Keratinocyte (primary cell): ENCODE measurements at regions not wholly inside any gene's neighbourhood (a gene's known extent, or its start where the extent isn't known, plus 50 kb on each side); places are given as distances from the start of the nearest gene placed in this dataset.

ENCODE experiments used
- DNase-seq: peaks from one replicate; pipeline ENCODE4 v3.0.0-alpha.2; 2011; ENCODE audit warnings: low read depth, missing footprints, low spot score
- FAIRE-seq: peaks from 2 replicates; lab custom pipeline; 2011; peaks lifted over from hg19 to GRCh38; lab: Jason Lieb, UNC
- H2AFZ ChIP-seq: 2 replicates; pipeline ENCODE4 v1.6.0; 2012; ENCODE audit warnings: low read length, control low read depth, inconsistent platforms; ENCODE audit not compliant: control insufficient read depth
- H3K27ac ChIP-seq: 2 replicates; pipeline ENCODE4 v1.5.1; 2011; ENCODE audit warnings: low read length; ENCODE audit not compliant: control insufficient read depth, insufficient read depth
- H3K27me3 ChIP-seq: 3 replicates; pipeline ENCODE4 v1.6.0; 2011; ENCODE audit warnings: low read length; ENCODE audit not compliant: control insufficient read depth, insufficient read depth; ENCODE audit errors: extremely low read depth
- H3K36me3 ChIP-seq, 2 experiments: 2 replicates in 1 of 2; 3 replicates in 1 of 2; pipeline ENCODE4 v1.5.1; 2011; ENCODE audit warnings: low read length in 2 of 2, mild to moderate bottlenecking in 1 of 2; ENCODE audit not compliant: control insufficient read depth in 2 of 2, insufficient read depth in 2 of 2; ENCODE audit errors: extremely low read depth in 1 of 2
- H3K4me1 ChIP-seq: 3 replicates; pipeline ENCODE4 v1.5.1; 2011; ENCODE audit warnings: low read length; ENCODE audit not compliant: control insufficient read depth, insufficient read depth; ENCODE audit errors: extremely low read depth
- H3K4me2 ChIP-seq: 3 replicates; pipeline ENCODE4 v1.6.0; 2011; ENCODE audit warnings: low read depth, low read length; ENCODE audit not compliant: control insufficient read depth, insufficient read depth; ENCODE audit errors: extremely low read depth
- H3K4me3 ChIP-seq, 3 experiments: fragments of 200-600 bp in 1 of 3; sonication (generic) in 1 of 3; 2 replicates in 2 of 3; 3 replicates in 1 of 3; pipeline ENCODE4 v1.5.1; 2011 to 2016; ENCODE audit warnings: low read length in 3 of 3, mild to moderate bottlenecking in 3 of 3, control low read depth in 2 of 3, inconsistent platforms in 1 of 3, low read depth in 1 of 3, mixed read lengths in 1 of 3, mixed run types in 1 of 3, moderate library complexity in 1 of 3; ENCODE audit not compliant: control insufficient read depth in 2 of 3, insufficient read depth in 2 of 3; ENCODE audit errors: extremely low read depth in 1 of 3
- H3K79me2 ChIP-seq: 2 replicates; pipeline ENCODE4 v1.6.0; 2012; ENCODE audit warnings: low read length; ENCODE audit not compliant: control insufficient read depth, insufficient read depth
- H3K9ac ChIP-seq: 3 replicates; pipeline ENCODE4 v1.6.0; 2011; ENCODE audit warnings: low read length; ENCODE audit not compliant: control insufficient read depth, insufficient read depth; ENCODE audit errors: extremely low read depth
- H3K9me1 ChIP-seq: 3 replicates; pipeline ENCODE4 v1.6.0; 2011; ENCODE audit warnings: low read length; ENCODE audit not compliant: control insufficient read depth, insufficient read depth; ENCODE audit errors: extremely low read depth
- H3K9me3 ChIP-seq: 2 replicates; pipeline ENCODE4 v1.5.1; 2012; ENCODE audit warnings: low read depth, low read length; ENCODE audit not compliant: control insufficient read depth
- H4K20me1 ChIP-seq: 3 replicates; pipeline ENCODE4 v1.6.0; 2011; ENCODE audit warnings: low read length; ENCODE audit not compliant: control insufficient read depth, insufficient read depth; ENCODE audit errors: extremely low read depth
- CTCF ChIP-seq, 3 experiments: IDR thresholded peaks in 1 of 3; conservative IDR thresholded peaks in 1 of 3; optimal IDR thresholded peaks in 1 of 3; 2 replicates in 2 of 3; 3 replicates in 1 of 3; pipeline versions ENCODE3 to v1.5.1; 2011; ENCODE audit warnings: low read length in 3 of 3, mild to moderate bottlenecking in 3 of 3, moderate library complexity in 2 of 3, control low read depth in 1 of 3, inconsistent platforms in 1 of 3; ENCODE audit not compliant: insufficient read depth in 2 of 3; ENCODE audit errors: extremely low read depth in 1 of 3
- EZH2 ChIP-seq: IDR thresholded peaks from one replicate; pipeline ENCODE4 v1.6.1; 2012; ENCODE audit warnings: inconsistent platforms, mild to moderate bottlenecking, low read length, moderate library complexity
- dilution Hi-C: fragments of 300-500 bp; cut with MboI; formaldehyde crosslinking; loops from one replicate; pipeline ENCODE4 v1.7.0; 2020; ENCODE audit warnings: low sequenced_read_pairs; ENCODE audit not compliant: extremely low pct_ligation_motif_present

GRCh38 chr5:126300293-126300692, 122.9 kb upstream of the GRAMD2B start:
- Histone ChIP-seq H3K4me3 (no peak overlapping the region), H3K9me3 (no peaks in the 10 kb centered on the region), H3K4me2 (no peak overlapping the region), H2AFZ (no peak overlapping the region), H4K20me1 (no peaks in the 10 kb centered on the region), H3K9me1 (no peaks in the 10 kb centered on the region), H3K4me1 (no peaks in the 10 kb centered on the region), H3K27me3 (no peaks in the 10 kb centered on the region), H3K27ac (no peak overlapping the region), H3K36me3 (no peaks in the 10 kb centered on the region), H3K9ac (no peak overlapping the region), H3K79me2 (no peaks in the 10 kb centered on the region)
- DNase-seq (no peak), FAIRE-seq (no peak)
- dilution Hi-C loops, result no loop called here
- TF ChIP-seq CTCF (optimal IDR thresholded peaks at IDR 0.05 in 1 of 3, IDR thresholded peaks at IDR 0.05 in 1 of 3, conservative IDR thresholded peaks at IDR 0.05 in 1 of 3; ENCODE audit: extremely low read depth in 1 of 3, insufficient read depth in 2 of 3, low read length in 3 of 3) (no peak), EZH2 (no peak)

GRCh38 chr5:126301056-126301455, 122.2 kb upstream of the GRAMD2B start:
- H3K79me2 ChIP-seq, result no peaks in the 10 kb centered on the region
- no peaks in the 10 kb centered on the region for H3K4me1 ChIP-seq
- no peak for TF ChIP-seq EZH2
- no peak for TF ChIP-seq CTCF (optimal IDR thresholded peaks at IDR 0.05 in 1 of 3, IDR thresholded peaks at IDR 0.05 in 1 of 3, conservative IDR thresholded peaks at IDR 0.05 in 1 of 3; ENCODE audit: extremely low read depth in 1 of 3, insufficient read depth in 2 of 3, low read length in 3 of 3)
- no peaks in the 10 kb centered on the region for H3K27me3 ChIP-seq
- no peaks in the 10 kb centered on the region for H3K9me3 ChIP-seq
- no peak overlapping the region for H3K4me2 ChIP-seq
- H3K9ac ChIP-seq, result no peak overlapping the region
- H2AFZ ChIP-seq, result no peak overlapping the region
- DNase-seq, result no peak
- dilution Hi-C loops, result no loop called here
- no peaks in the 10 kb centered on the region for H3K36me3 ChIP-seq
- H3K4me3 ChIP-seq, result no peak overlapping the region
- H3K27ac ChIP-seq, result no peak overlapping the region
- no peak for FAIRE-seq
- H4K20me1 ChIP-seq, result no peaks in the 10 kb centered on the region
- H3K9me1 ChIP-seq, result no peaks in the 10 kb centered on the region
